ENCODE measurements at regions not wholly inside any gene's neighbourhood (a gene's known extent, or its start where the extent isn't known, plus 50 kb on each side); places are given as distances from the start of the nearest gene placed in this dataset.

GRCh38 chr14:106802413-106803364 lies 1276.3 kb downstream of the TMEM121 start:
- FAIRE-seq (no peak), ATAC-seq (peak; percentile 62 to 85; a peak in 5 of 6 replicates), DNase-seq (ENCODE audit: low read depth in 1 of 2, low spot score in 1 of 2) (peak; percentile 16 to 43)
- CTCF ChIA-PET: interaction anchor here (0.6 to 1.3 kb wide), 5 partner anchors 12 to 152 kb away, joined by 3 to 5 read pairs (median 4); no protein-coding TSS in a partner anchor
- no peaks in the 10 kb centered on the region for H3K4me1 ChIP-seq
- peak overlapping the region; percentile 40; the same call in 1 of the 3 replicates for H3K4me2 ChIP-seq
- 14% methylated on average over 26 of the region's 26 CpGs for WGBS (ENCODE audit: missing lambda C conversion rate)
- POLR2A ChIA-PET: no interaction called here
- H3K9me3 ChIP-seq: no peaks in the 10 kb centered on the region
- H3K27ac ChIP-seq: no peak overlapping the region
- TF ChIP-seq CTCF (IDR thresholded peaks at IDR 0.05): 0 out of 3 replicates have a peak, but pooled peaks have one; percentile 17
- TF ChIP-seq FOSB (CRISPR knock-in tag; IDR thresholded peaks at IDR 0.05): no peak
- TF ChIP-seq ELK1 (IDR thresholded peaks at IDR 0.05; ENCODE audit: low read depth, low read length): no peak
- no peak for TF ChIP-seq HES2 (IDR thresholded peaks at IDR 0.05)
- no peak for TF ChIP-seq PHF8 (IDR thresholded peaks at IDR 0.05; ENCODE audit: borderline replicate concordance, low read depth)
- H3K4me3 ChIP-seq: no peak overlapping the region

GRCh38 chr14:106803379-106803778 lies 1277.0 kb downstream of the TMEM121 start:
- Histone ChIP-seq H3K4me1 (no peaks in the 10 kb centered on the region), H3K9me3 (no peaks in the 10 kb centered on the region), H3K4me3 (no peak overlapping the region), H3K4me2 (no peak overlapping the region), H3K27ac (no peak overlapping the region)
- WGBS (ENCODE audit: missing lambda C conversion rate): 14% methylated on average over 6 of the region's 6 CpGs
- CTCF ChIA-PET: interaction anchor here (1.3 kb wide), 1 partner anchor 23 kb away, joined by 5 read pairs; no protein-coding TSS in a partner anchor
- FAIRE-seq (no peak), ATAC-seq (no peak), DNase-seq (ENCODE audit: low read depth in 1 of 2, low spot score in 1 of 2) (no peak)
- POLR2A ChIA-PET: no interaction called here
- no peak for TF ChIP-seq ATOH8 (CRISPR knock-in tag; IDR thresholded peaks at IDR 0.05; ENCODE audit: low read depth)

GRCh38 chr14:106807493-106807892 lies 1281.1 kb downstream of the TMEM121 start:
- DNase-seq (ENCODE audit: low read depth in 1 of 2, low spot score in 1 of 2) (no peak), FAIRE-seq (no peak), ATAC-seq (no peak)
- TF ChIP-seq RNF2 (IDR thresholded peaks at IDR 0.05; ENCODE audit: borderline replicate concordance, low read depth) (no peak), HOXB13 (CRISPR knock-in tag; IDR thresholded peaks at IDR 0.05; ENCODE audit: low read depth) (no peak), TP53 (CRISPR knock-in tag; IDR thresholded peaks at IDR 0.05) (no peak), CEBPB (IDR thresholded peaks at IDR 0.05) (no peak), GATA3 (IDR thresholded peaks at IDR 0.05; ENCODE audit: borderline replicate concordance) (no peak), RARB (CRISPR knock-in tag; IDR thresholded peaks at IDR 0.05) (no peak), BHLHE40 (IDR thresholded peaks at IDR 0.05; ENCODE audit: low read depth, low read length) (no peak), CHD4 (IDR thresholded peaks at IDR 0.05; ENCODE audit: borderline replicate concordance) (no peak)
- ChIA-PET POLR2A (no interaction called here), CTCF (interaction anchor here (1.9 kb wide), 1 partner anchor 65 kb away, joined by 5 read pairs; no protein-coding TSS in a partner anchor)
- Histone ChIP-seq H3K4me3 (no peak overlapping the region), H3K27ac (no peak overlapping the region), H3K4me2 (no peak overlapping the region), H3K9me3 (no peaks in the 10 kb centered on the region), H3K4me1 (no peaks in the 10 kb centered on the region)
- 17% methylated on average over 3 of the region's 3 CpGs for WGBS (ENCODE audit: missing lambda C conversion rate)
